ENCODE measurements at regions not wholly inside any gene's neighbourhood (a gene's known extent, or its start where the extent isn't known, plus 50 kb on each side); places are given as distances from the start of the nearest gene placed in this dataset.

DNA sequence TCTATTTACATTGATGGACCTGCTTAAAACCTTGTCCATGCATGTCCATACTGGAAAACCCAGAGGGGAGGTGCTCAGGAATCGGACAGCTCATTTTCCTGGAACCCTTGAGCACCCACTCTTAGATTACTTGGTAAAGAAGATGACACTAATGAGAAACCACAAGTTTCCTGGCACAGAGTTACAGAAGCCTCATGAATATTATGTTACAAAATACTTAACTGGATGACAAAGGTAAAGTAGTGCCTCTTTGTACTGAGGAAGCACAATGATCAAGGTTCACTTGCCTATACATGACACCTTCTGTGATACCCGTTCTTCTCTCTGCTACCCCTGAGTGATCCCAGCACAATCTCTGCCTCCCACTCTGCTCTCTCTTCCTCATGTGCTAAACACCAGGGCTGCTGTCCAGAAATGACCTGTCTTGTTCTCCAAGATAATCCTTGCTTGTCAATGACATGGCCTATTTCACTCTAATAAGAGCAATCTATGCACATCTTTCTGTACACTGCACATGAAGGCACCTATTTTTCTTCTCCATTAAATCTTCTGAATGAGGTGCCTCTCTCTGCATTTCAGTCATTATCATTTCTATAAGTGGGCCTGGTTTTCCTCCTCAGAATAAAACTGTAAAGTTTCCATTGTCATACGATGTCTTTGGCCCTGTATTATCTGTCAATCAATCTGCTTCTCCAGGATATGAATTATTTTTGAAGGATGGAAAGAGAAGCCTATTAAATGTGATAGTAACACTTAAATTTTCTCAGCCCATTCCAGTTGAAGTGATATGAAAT is 684.0 kb upstream of the ACO1 start:
- no peak overlapping the region for H3K27ac Mint-ChIP-seq
- no peak for DNase-seq (ENCODE audit: low spot score)
- no peak overlapping the region for H3K4me3 Mint-ChIP-seq
- no peaks in the 10 kb centered on the region for H3K4me1 Mint-ChIP-seq (ENCODE audit: low read depth)
- H3K27me3 Mint-ChIP-seq (ENCODE audit: insufficient read depth): no peaks in the 10 kb centered on the region
- intact Hi-C loops (cut with micrococcal nuclease): no loop called here
- no peaks in the 10 kb centered on the region for H3K36me3 Mint-ChIP-seq (ENCODE audit: low read depth)
- H3K9me3 Mint-ChIP-seq: no peaks in the 10 kb centered on the region

DNA sequence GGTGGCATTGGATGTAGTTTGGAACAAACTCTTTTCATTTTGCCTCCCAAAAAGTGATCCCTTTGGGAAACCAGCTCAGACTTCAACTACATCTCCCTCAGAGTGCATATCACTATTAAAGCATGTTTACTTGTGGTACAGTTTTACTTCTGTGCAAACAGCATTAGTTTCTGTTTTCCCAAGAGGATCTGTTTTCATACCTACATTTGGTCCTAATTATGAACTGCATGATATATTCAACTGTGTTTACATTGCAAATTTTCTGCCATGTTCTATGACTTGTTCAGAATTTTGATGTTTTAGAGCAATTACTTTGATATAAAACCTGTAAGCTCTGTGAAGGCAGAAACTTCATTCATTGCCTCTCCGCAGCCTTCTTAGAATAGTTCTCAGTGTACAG is 681.5 kb upstream of the ACO1 start:
- intact Hi-C loops (cut with micrococcal nuclease): no loop called here
- H3K9me3 Mint-ChIP-seq: no peaks in the 10 kb centered on the region
- H3K36me3 Mint-ChIP-seq (ENCODE audit: low read depth): no peaks in the 10 kb centered on the region
- no peak overlapping the region for H3K4me3 Mint-ChIP-seq
- H3K27ac Mint-ChIP-seq: no peak overlapping the region
- no peaks in the 10 kb centered on the region for H3K4me1 Mint-ChIP-seq (ENCODE audit: low read depth)
- no peak for DNase-seq (ENCODE audit: low spot score)
- H3K27me3 Mint-ChIP-seq (ENCODE audit: insufficient read depth): no peaks in the 10 kb centered on the region

DNA sequence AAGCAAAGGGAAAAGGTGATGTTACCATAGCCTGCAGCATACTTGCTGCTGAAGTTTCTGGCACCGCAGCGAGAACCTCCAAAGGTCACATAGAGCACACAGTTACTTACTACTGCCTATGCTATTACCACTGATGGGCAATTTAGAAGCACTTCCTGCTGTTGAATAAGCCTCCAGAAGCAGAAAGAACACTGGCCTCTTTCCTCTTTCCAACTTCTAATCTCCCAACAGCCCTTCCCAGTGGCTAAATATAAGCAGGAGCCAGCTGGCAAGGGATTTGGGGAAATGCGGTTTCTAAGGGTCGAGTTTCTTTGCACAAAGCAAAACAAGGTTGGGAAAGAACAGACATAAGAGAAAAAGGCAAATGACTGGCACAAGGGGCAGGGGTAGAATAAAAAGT is 669.2 kb upstream of the ACO1 start:
- no peak overlapping the region for H3K4me3 Mint-ChIP-seq
- no peaks in the 10 kb centered on the region for H3K27me3 Mint-ChIP-seq (ENCODE audit: insufficient read depth)
- intact Hi-C loops (cut with micrococcal nuclease): no loop called here
- no peaks in the 10 kb centered on the region for H3K4me1 Mint-ChIP-seq (ENCODE audit: low read depth)
- no peaks in the 10 kb centered on the region for H3K36me3 Mint-ChIP-seq (ENCODE audit: low read depth)
- no peak for DNase-seq (ENCODE audit: low spot score)
- no peak overlapping the region for H3K27ac Mint-ChIP-seq
- H3K9me3 Mint-ChIP-seq: no peaks in the 10 kb centered on the region

GRCh38 chr9:31719262-31719661 is 665.2 kb upstream of the ACO1 start:
- no peak for DNase-seq (ENCODE audit: low spot score)
- intact Hi-C loops (cut with micrococcal nuclease): no loop called here
- Mint-ChIP-seq H3K27me3 (ENCODE audit: insufficient read depth) (no peaks in the 10 kb centered on the region), H3K27ac (no peak overlapping the region), H3K36me3 (ENCODE audit: low read depth) (no peaks in the 10 kb centered on the region), H3K9me3 (no peaks in the 10 kb centered on the region), H3K4me3 (no peak overlapping the region), H3K4me1 (ENCODE audit: low read depth) (no peaks in the 10 kb centered on the region)

- H3K36me3 Mint-ChIP-seq (ENCODE audit: low read depth): no peaks in the 10 kb centered on the region
These were observed 654.0 kb upstream of the ACO1 start for GRCh38 chr9:31730398-31730797.

DNA sequence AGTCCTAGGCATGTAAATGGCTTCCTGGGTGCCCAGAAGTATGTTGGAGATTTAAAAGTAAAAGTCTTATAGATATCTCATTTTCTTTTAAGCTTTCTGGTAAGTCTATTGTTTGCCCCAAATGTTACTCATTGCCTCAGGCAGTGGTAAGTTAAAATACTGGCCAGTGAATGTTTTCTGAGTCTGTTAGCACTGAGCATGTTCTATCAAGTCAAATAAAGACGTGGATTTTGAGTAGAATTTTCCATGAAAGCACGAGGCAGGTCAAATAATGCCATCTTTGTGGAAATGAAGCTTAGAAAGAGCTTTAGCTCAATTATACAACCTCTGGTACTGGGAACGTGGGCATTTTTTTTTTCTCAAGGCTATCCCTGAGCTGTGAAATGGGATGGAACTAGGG is 651.3 kb upstream of the ACO1 start:
- no peak overlapping the region for H3K4me3 Mint-ChIP-seq
- H3K9me3 Mint-ChIP-seq: no peaks in the 10 kb centered on the region
- intact Hi-C loops (cut with micrococcal nuclease): no loop called here
- no peaks in the 10 kb centered on the region for H3K36me3 Mint-ChIP-seq (ENCODE audit: low read depth)
- no peak overlapping the region for H3K27ac Mint-ChIP-seq
- H3K4me1 Mint-ChIP-seq (ENCODE audit: low read depth): no peaks in the 10 kb centered on the region
- DNase-seq (ENCODE audit: low spot score): no peak
- no peaks in the 10 kb centered on the region for H3K27me3 Mint-ChIP-seq (ENCODE audit: insufficient read depth)

More at GRCh38 chr9:31730398-31730797, 654.0 kb upstream of the ACO1 start:
- Mint-ChIP-seq H3K4me3 (no peak overlapping the region), H3K4me1 (ENCODE audit: low read depth) (no peaks in the 10 kb centered on the region), H3K27ac (no peak overlapping the region), H3K9me3 (no peaks in the 10 kb centered on the region), H3K27me3 (ENCODE audit: insufficient read depth) (no peaks in the 10 kb centered on the region)
- intact Hi-C loops (cut with micrococcal nuclease): no loop called here
- no peak for DNase-seq (ENCODE audit: low spot score)

DNA sequence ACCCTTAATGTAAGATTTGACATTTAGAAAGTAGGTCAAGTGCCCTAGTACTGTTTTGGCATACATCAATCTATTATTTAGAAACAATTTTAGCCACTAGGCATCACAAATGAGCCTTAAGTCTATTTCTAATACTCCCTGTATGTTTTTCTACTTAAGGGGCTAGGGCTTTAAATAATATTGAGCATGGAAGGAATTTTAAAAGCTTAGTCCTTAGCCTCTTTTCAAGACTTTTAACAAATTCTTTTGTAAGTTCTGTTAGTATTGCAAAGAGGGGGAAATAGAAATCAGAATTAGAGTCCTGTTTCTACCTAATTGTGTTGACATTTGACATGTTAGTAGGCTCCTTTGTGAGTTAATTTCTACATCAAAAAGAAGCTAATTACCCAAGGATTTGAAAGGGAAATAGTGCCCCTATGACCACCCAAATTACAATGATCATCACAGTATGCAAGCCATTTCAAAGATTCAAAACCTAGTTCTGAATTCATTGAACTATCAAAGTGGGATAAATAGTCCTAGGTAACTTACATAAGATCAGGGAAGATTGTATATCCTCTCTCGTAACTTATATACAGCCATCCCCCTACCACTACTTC is 647.8 kb upstream of the ACO1 start:
- intact Hi-C loops (cut with micrococcal nuclease): no loop called here
- Mint-ChIP-seq H3K4me1 (ENCODE audit: low read depth) (no peaks in the 10 kb centered on the region), H3K9me3 (no peaks in the 10 kb centered on the region), H3K4me3 (no peak overlapping the region), H3K27me3 (ENCODE audit: insufficient read depth) (no peaks in the 10 kb centered on the region), H3K27ac (no peak overlapping the region), H3K36me3 (ENCODE audit: low read depth) (no peaks in the 10 kb centered on the region)
- no peak for DNase-seq (ENCODE audit: low spot score)

GRCh38 chr9:31740705-31741104 is 643.7 kb upstream of the ACO1 start:
- intact Hi-C loops (cut with micrococcal nuclease): loop anchor here (10.0 kb wide), 1 partner anchor 76 kb away; no protein-coding TSS in a partner anchor
- no peak for DNase-seq (ENCODE audit: low spot score)
- Mint-ChIP-seq H3K27ac (no peak overlapping the region), H3K27me3 (ENCODE audit: insufficient read depth) (no peaks in the 10 kb centered on the region), H3K9me3 (no peaks in the 10 kb centered on the region), H3K4me3 (no peak overlapping the region), H3K4me1 (ENCODE audit: low read depth) (no peaks in the 10 kb centered on the region), H3K36me3 (ENCODE audit: low read depth) (no peaks in the 10 kb centered on the region)

DNA sequence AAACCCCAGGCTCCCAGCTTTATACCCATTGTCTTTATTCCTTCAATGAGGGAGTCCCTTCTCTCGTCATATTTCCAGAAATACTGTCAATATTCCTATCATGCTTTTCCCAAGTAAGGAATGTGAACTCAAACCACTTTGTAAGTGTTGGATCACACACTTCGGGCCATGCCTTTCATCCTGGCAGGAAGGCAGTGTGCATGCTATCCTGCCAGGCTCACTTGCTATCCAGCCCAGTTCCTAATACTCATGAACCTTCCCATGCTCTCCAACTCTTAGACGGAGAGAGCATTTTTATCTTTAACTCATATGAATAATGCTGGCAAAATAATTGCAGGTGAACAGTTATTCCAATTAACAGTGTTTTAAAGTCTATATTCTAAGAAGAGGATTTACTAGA is 639.9 kb upstream of the ACO1 start:
- Mint-ChIP-seq H3K4me1 (ENCODE audit: low read depth) (no peaks in the 10 kb centered on the region), H3K27me3 (ENCODE audit: insufficient read depth) (no peaks in the 10 kb centered on the region), H3K9me3 (no peaks in the 10 kb centered on the region), H3K36me3 (ENCODE audit: low read depth) (no peaks in the 10 kb centered on the region), H3K4me3 (no peak overlapping the region), H3K27ac (no peak overlapping the region)
- DNase-seq (ENCODE audit: low spot score): no peak
- intact Hi-C loops (cut with micrococcal nuclease): loop anchor here (10.0 kb wide), 1 partner anchor 80 kb away; no protein-coding TSS in a partner anchor

- Mint-ChIP-seq H3K36me3 (ENCODE audit: low read depth) (no peaks in the 10 kb centered on the region), H3K27me3 (ENCODE audit: insufficient read depth) (no peaks in the 10 kb centered on the region), H3K9me3 (no peaks in the 10 kb centered on the region), H3K4me3 (no peak overlapping the region), H3K4me1 (ENCODE audit: low read depth) (no peaks in the 10 kb centered on the region), H3K27ac (no peak overlapping the region)
- no peak for DNase-seq (ENCODE audit: low spot score)
- intact Hi-C loops (cut with micrococcal nuclease): loop anchor here (10.0 kb wide), 1 partner anchor 81 kb away; no protein-coding TSS in a partner anchor
These were observed 639.0 kb upstream of the ACO1 start for GRCh38 chr9:31745468-31745867.

GRCh38 chr9:31745886-31746285 is 638.6 kb upstream of the ACO1 start:
- intact Hi-C loops (cut with micrococcal nuclease): loop anchor here (10.0 kb wide), 1 partner anchor 81 kb away; no protein-coding TSS in a partner anchor
- Mint-ChIP-seq H3K4me3 (no peak overlapping the region), H3K4me1 (ENCODE audit: low read depth) (no peaks in the 10 kb centered on the region), H3K9me3 (no peaks in the 10 kb centered on the region), H3K27ac (no peak overlapping the region), H3K27me3 (ENCODE audit: insufficient read depth) (no peaks in the 10 kb centered on the region), H3K36me3 (ENCODE audit: low read depth) (no peaks in the 10 kb centered on the region)
- no peak for DNase-seq (ENCODE audit: low spot score)

DNA sequence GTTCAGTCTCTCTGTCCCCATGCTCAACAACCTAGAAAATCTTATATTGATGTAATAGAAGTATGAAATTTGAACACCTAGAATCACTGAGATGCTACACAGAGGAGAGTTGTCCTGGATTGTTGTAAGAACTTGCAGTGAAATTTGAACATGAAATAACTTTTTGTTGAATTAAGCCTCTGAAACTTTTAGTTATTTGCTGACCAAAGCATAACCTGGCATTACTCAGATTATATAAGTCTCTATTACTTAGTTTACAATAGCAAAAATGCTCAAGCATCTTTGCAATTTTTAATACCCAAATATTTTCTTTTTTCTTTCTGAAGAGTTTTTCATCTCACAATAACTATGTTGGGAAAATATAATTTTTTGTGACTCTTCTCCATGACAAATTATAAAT is 630.7 kb upstream of the ACO1 start:
- Mint-ChIP-seq H3K27ac (no peak overlapping the region), H3K36me3 (ENCODE audit: low read depth) (no peaks in the 10 kb centered on the region), H3K9me3 (peaks cover 5% of the 10 kb centered on the region), H3K4me3 (no peak overlapping the region), H3K27me3 (ENCODE audit: insufficient read depth) (no peaks in the 10 kb centered on the region), H3K4me1 (ENCODE audit: low read depth) (no peaks in the 10 kb centered on the region)
- DNase-seq (ENCODE audit: low spot score): no peak
- intact Hi-C loops (cut with micrococcal nuclease): no loop called here

DNA sequence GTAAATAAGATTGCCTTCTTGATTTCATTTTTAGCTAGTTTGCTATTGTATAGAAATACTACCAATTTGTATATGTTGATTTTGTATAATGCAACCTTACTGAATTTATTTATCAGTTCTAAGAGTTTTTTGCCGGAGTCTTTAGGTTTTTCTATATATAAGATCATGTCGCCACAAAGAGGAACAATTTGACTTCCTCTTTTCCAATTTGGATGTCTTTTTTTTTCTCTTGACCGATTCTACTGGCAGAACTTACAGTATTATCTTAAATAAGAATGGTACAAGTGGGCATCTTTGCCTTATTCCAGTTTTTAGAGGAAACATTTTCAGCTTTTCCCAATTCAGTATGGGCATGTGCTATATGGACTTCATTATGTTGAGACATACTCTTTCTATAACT is 624.7 kb upstream of the ACO1 start:
- Mint-ChIP-seq H3K36me3 (ENCODE audit: low read depth) (no peaks in the 10 kb centered on the region), H3K4me1 (ENCODE audit: low read depth) (no peaks in the 10 kb centered on the region), H3K27me3 (ENCODE audit: insufficient read depth) (no peaks in the 10 kb centered on the region), H3K9me3 (no peaks in the 10 kb centered on the region), H3K27ac (no peak overlapping the region), H3K4me3 (no peak overlapping the region)
- intact Hi-C loops (cut with micrococcal nuclease): no loop called here
- DNase-seq (ENCODE audit: low spot score): no peak
